Stimulated activated naive CD8-positive, alpha-beta T cell treated with anti-CD3 and anti-CD28 coated beads, Interleukin-15, amount 100 ng/mL, for 72 hours (primary cell): ENCODE measurements at regions not wholly inside any gene's neighbourhood (a gene's known extent, or its start where the extent isn't known, plus 50 kb on each side); places are given as distances from the start of the nearest gene placed in this dataset.

Experiments used
- ATAC-seq: fragments of 150-1000 bp; cut with Tn5 transposase; 2 replicates; pipeline ENCODE4 v1.10.0; 2021; ENCODE audit warnings: mild to moderate bottlenecking, moderate library complexity
- DNase-seq, 2 donors: peaks; one replicate each; pipeline ENCODE4 v3.0.0; 2021 to 2022
- H3K27ac Mint-ChIP-seq, 2 donors: one replicate each; pipeline ENCODE4 v1.8.0; 2022; ENCODE audit warnings: mild to moderate bottlenecking in 2 of 2, mixed read lengths in 2 of 2, moderate library complexity in 2 of 2
- H3K27me3 Mint-ChIP-seq: one replicate; pipeline ENCODE4 v1.8.0; 2022; ENCODE audit warnings: mixed read lengths
- H3K4me1 Mint-ChIP-seq: one replicate; pipeline ENCODE4 v1.8.0; 2022; ENCODE audit warnings: mild to moderate bottlenecking, mixed read lengths
- H3K4me3 Mint-ChIP-seq, 2 donors: one replicate each; pipeline ENCODE4 v1.8.0; 2022; ENCODE audit warnings: mild to moderate bottlenecking in 2 of 2, mixed read lengths in 2 of 2, moderate library complexity in 1 of 2
- H3K9me3 Mint-ChIP-seq, 2 donors: one replicate each; pipeline ENCODE4 v1.8.0; 2022; ENCODE audit warnings: mixed read lengths in 2 of 2

DNA sequence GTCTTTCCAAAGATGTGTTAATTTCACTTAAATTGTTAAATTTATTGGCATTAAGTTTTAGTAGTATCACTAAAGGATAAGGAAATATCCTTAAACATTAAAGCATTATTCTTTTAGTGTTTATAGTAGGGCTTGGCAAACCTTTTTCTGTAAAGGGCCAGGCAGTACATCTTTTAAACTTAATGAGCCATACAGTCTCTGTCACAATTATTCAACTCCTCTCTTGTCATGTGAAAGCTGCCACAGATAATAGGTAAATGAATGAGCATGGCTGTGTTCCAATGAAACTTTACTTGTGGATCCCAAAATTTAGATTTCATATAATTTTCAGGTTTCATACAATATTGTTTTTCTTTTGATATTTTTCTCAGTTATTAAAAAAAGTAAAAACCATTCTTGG, 268.2 kb upstream of the C11orf87 start:
- ATAC-seq: no peak
- H3K4me1 Mint-ChIP-seq: no peaks in the 10 kb centered on the region

DNA sequence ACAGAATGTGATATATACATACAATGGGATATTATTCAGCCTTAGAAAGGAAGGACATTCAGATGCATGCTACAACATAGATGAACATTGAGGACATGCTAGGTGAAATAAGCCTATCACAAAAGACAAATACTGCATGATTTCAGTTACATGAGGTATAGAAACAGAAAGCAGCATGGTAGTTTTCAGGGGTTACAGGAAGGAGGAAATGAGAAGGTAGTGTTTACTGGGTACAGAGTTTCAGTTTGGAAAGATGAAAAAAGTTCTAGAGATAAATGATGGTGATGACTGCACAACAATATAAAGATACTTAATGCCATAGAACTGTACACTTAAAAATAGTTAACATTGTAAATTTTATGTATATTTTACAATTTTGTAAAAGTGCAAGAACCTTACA, 266.7 kb upstream of the C11orf87 start:
- no peak for DNase-seq
- Mint-ChIP-seq H3K4me3 (no peak overlapping the region), H3K27ac (no peak overlapping the region), H3K9me3 (peaks cover 5 to 12% of the 10 kb centered on the region in 2 donors), H3K27me3 (no peaks in the 10 kb centered on the region), H3K4me1 (no peaks in the 10 kb centered on the region)
- no peak for ATAC-seq

More for the DNA sequence above, 268.2 kb upstream of the C11orf87 start:
- no peak overlapping the region for H3K4me3 Mint-ChIP-seq
- peaks cover 0 to 10% of the 10 kb centered on the region in 2 donors for H3K9me3 Mint-ChIP-seq
- H3K27me3 Mint-ChIP-seq: no peaks in the 10 kb centered on the region
- no peak overlapping the region for H3K27ac Mint-ChIP-seq
- no peak for DNase-seq

- H3K4me1 Mint-ChIP-seq: no peaks in the 10 kb centered on the region
- ATAC-seq: no peak
- no peak overlapping the region for H3K27ac Mint-ChIP-seq
- no peak for DNase-seq
- no peak overlapping the region for H3K4me3 Mint-ChIP-seq
- no peaks in the 10 kb centered on the region for H3K27me3 Mint-ChIP-seq
- H3K9me3 Mint-ChIP-seq: peaks cover 4 to 5% of the 10 kb centered on the region in 2 donors
Measured at GRCh38 chr11:109165035-109165434, 257.0 kb upstream of the C11orf87 start.

DNA sequence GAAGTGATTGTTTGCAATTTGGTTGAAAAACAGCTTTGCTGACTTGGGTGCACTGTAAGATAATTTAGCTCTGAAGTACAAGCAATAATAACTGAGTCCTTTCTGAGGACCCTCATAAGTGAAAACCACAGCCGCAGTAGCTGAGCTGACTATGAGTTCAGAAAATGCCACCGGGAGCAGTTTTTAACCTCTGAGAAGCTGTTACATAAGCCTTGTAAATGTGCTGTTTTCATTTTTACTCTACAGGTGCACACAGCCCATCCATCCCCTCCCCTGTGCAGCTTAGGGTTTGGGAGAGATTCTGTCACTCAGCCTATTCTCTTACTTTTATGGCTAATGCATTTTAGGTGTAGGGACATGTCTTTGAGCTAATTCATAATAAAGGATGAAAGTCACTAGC, 255.5 kb upstream of the C11orf87 start:
- no peaks in the 10 kb centered on the region for H3K9me3 Mint-ChIP-seq
- no peak overlapping the region for H3K27ac Mint-ChIP-seq
- ATAC-seq (no peak), DNase-seq (no peak)
- H3K27me3 Mint-ChIP-seq: no peaks in the 10 kb centered on the region
- H3K4me3 Mint-ChIP-seq: no peak overlapping the region
- no peaks in the 10 kb centered on the region for H3K4me1 Mint-ChIP-seq

DNA sequence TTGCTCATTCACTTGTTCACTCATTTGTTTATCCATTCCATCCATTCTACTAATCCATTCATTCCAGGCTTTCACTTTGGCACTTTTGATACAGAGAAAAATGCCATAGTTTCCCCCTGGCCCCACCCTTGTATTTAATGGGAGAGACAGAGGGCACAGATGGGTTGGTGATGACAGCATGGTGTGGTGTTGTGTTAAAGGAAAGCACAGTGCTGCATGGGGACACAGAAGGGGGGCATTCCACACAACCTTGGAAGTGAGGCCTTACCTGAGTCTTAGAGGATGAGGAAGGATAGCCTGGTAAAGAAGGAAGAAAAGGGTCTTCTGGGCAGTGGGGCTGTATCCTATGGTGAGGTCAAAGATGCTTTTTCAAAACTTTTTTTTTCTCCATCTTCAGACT, 248.5 kb upstream of the C11orf87 start:
- Mint-ChIP-seq H3K27ac (no peak overlapping the region), H3K4me1 (no peaks in the 10 kb centered on the region), H3K27me3 (no peaks in the 10 kb centered on the region), H3K4me3 (no peak overlapping the region), H3K9me3 (no peaks in the 10 kb centered on the region)
- DNase-seq: no peak
- no peak for ATAC-seq

DNA sequence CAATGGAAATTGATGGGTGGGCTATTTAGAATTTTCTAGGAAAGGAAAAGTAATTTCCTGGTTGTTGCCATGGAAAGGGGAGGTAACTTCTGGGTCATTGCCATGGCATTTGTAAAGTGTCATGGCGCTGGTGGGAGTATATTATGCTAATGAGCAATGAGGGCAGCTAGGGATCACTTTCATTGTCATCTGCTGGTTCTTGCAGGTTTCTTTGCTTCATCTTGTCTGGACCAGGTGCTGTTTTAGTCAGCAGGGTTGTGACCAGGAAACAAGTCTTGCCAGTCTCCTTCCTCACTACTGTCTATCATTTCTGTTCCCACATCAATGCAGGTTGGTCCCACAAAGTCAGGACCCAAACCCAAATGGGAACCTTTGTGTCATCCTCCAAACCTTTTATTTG, 237.6 kb upstream of the C11orf87 start:
- no peaks in the 10 kb centered on the region for H3K4me1 Mint-ChIP-seq
- peaks cover 8 to 32% of the 10 kb centered on the region in 2 donors for H3K9me3 Mint-ChIP-seq
- H3K27ac Mint-ChIP-seq: no peak overlapping the region
- no peak overlapping the region for H3K4me3 Mint-ChIP-seq
- H3K27me3 Mint-ChIP-seq: no peaks in the 10 kb centered on the region
- ATAC-seq: no peak
- DNase-seq: no peak

DNA sequence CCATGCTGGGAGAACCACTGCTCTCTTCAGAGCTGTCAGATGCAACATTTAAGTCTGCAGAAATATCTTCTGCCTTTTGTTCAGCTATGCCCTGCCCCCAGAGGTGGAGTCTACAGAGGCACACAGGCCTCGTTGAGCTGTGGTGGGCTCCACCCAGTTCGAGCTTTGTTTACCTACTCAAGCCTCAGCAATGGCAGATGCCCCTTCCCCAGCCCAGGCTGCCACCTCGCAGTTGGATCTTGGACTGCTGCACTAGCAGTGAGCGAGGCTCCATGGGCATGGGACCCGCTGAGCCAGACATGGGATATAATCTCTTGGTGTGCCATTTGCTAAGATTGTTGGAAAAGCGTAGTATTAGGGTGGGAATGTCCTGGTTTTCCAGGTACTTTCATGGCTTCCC, 229.1 kb upstream of the C11orf87 start:
- Mint-ChIP-seq H3K9me3 (peaks cover 15 to 33% of the 10 kb centered on the region in 2 donors), H3K27me3 (no peaks in the 10 kb centered on the region), H3K4me3 (no peak overlapping the region), H3K4me1 (no peaks in the 10 kb centered on the region), H3K27ac (no peak overlapping the region)
- DNase-seq (no peak), ATAC-seq (no peak)

GRCh38 chr11:109193880-109194279, 228.1 kb upstream of the C11orf87 start:
- Mint-ChIP-seq H3K4me3 (no peak overlapping the region), H3K4me1 (no peaks in the 10 kb centered on the region), H3K27ac (no peak overlapping the region), H3K9me3 (peaks cover 15 to 24% of the 10 kb centered on the region in 2 donors), H3K27me3 (no peaks in the 10 kb centered on the region)
- ATAC-seq: no peak
- DNase-seq: no peak

GRCh38 chr11:109196016-109196415, 226.0 kb upstream of the C11orf87 start:
- DNase-seq: no peak
- H3K27me3 Mint-ChIP-seq: no peaks in the 10 kb centered on the region
- ATAC-seq: no peak

DNA sequence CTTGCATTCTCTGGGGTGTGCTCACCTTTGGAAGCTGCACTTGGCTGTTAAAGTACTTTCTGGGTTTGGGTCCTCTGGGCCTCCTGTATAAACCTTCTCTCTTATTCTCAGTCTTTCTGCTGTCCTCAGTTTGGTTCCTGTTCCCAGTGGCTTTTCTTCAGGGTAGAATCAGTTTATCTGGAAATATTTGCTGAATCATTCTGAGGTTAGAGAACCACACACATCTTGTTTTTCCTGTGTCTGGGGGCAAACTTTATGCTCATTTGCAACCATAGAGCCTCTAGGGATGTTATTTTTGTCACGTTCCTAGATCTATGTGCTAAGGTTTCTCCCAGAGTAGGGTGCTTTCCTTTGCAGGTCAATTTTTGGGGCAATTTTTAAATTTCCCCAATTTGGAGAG, 224.3 kb upstream of the C11orf87 start:
- Mint-ChIP-seq H3K27me3 (no peaks in the 10 kb centered on the region), H3K4me3 (no peak overlapping the region), H3K4me1 (no peaks in the 10 kb centered on the region), H3K27ac (no peak overlapping the region), H3K9me3 (no peaks in the 10 kb centered on the region)
- ATAC-seq (no peak), DNase-seq (no peak)

More at GRCh38 chr11:109196016-109196415, 226.0 kb upstream of the C11orf87 start:
- Mint-ChIP-seq H3K4me1 (no peaks in the 10 kb centered on the region), H3K4me3 (no peak overlapping the region), H3K27ac (no peak overlapping the region), H3K9me3 (peaks cover 9% of the 10 kb centered on the region in 2 donors)

DNA sequence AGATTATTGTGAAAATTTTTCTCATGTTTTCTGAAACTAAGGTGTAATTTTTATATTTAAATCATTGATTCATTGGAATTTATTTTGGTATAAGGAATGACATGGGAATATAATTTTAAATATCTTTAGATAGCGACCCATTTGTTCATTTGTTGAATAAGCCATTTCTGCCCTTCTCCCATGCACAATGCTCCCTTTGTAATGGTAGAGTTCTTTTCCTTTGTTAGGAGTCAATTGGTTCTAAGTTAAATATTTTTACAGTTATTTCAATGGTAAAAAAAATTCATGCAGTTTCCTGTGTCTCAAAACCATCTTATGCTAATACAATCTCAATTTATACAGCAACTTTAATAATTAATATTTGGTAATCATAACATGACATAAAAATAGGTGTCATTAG, 218.8 kb upstream of the C11orf87 start:
- ATAC-seq (no peak), DNase-seq (no peak)
- no peaks in the 10 kb centered on the region for H3K27me3 Mint-ChIP-seq
- peaks cover 6 to 10% of the 10 kb centered on the region in 2 donors for H3K9me3 Mint-ChIP-seq
- H3K4me1 Mint-ChIP-seq: no peaks in the 10 kb centered on the region
- no peak overlapping the region for H3K4me3 Mint-ChIP-seq
- H3K27ac Mint-ChIP-seq: no peak overlapping the region

GRCh38 chr11:109205312-109205711, 216.7 kb upstream of the C11orf87 start:
- H3K4me3 Mint-ChIP-seq: no peak overlapping the region
- no peak overlapping the region for H3K27ac Mint-ChIP-seq
- peaks cover 6 to 10% of the 10 kb centered on the region in 2 donors for H3K9me3 Mint-ChIP-seq
- DNase-seq (no peak), ATAC-seq (no peak)
- H3K27me3 Mint-ChIP-seq: no peaks in the 10 kb centered on the region
- H3K4me1 Mint-ChIP-seq: no peaks in the 10 kb centered on the region

DNA sequence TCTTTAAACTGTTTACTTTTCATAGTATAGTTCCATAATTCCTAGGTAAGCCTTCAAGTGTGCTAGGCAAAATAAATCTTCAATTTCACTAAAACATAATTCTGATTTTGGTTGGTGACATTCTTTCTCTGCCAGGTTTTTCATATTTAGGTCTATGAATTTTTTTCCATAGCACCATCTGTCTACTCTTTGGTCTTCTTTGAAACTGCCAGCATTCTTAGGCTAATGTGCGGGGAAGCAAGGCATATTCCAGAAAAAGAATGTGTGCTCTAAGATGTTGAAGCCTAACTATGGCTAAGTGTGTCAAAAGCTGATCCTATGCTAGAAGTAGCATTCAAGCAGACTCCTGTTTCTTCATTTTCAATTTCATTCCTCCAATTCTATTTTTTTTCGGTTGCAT, 213.9 kb upstream of the C11orf87 start:
- H3K9me3 Mint-ChIP-seq: peaks cover 6 to 16% of the 10 kb centered on the region in 2 donors
- no peaks in the 10 kb centered on the region for H3K4me1 Mint-ChIP-seq
- no peak overlapping the region for H3K27ac Mint-ChIP-seq
- DNase-seq (no peak), ATAC-seq (no peak)
- H3K27me3 Mint-ChIP-seq: no peaks in the 10 kb centered on the region
- no peak overlapping the region for H3K4me3 Mint-ChIP-seq

DNA sequence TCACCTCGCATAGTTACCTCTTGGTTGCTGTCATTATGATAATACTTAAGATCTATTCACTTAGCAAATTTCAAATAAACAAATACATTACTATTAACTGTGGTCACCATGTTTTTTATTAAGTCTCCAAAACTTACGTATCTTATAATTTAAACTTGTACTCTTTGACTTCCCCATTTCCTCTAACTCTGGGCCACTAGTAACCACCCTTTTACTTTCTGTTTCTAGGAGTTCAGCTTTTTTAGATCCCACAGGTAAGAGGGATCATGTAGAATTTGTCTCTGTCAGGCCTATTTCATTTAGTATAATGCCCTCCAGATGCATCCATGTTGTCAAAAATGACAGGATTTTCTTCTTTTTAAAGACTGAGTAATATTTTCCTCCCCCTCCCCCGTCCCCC, 212.4 kb upstream of the C11orf87 start:
- H3K4me3 Mint-ChIP-seq: no peak overlapping the region
- DNase-seq: no peak
- no peak for ATAC-seq
- no peaks in the 10 kb centered on the region for H3K27me3 Mint-ChIP-seq
- no peak overlapping the region for H3K27ac Mint-ChIP-seq
- no peaks in the 10 kb centered on the region for H3K4me1 Mint-ChIP-seq
- peaks cover 6 to 16% of the 10 kb centered on the region in 2 donors for H3K9me3 Mint-ChIP-seq

GRCh38 chr11:109221190-109221589, 200.8 kb upstream of the C11orf87 start:
- DNase-seq: no peak
- no peak overlapping the region for H3K4me3 Mint-ChIP-seq
- no peak for ATAC-seq
- peaks cover 17 to 24% of the 10 kb centered on the region in 2 donors for H3K9me3 Mint-ChIP-seq
- no peaks in the 10 kb centered on the region for H3K4me1 Mint-ChIP-seq
- H3K27me3 Mint-ChIP-seq: no peaks in the 10 kb centered on the region
- no peak overlapping the region for H3K27ac Mint-ChIP-seq

DNA sequence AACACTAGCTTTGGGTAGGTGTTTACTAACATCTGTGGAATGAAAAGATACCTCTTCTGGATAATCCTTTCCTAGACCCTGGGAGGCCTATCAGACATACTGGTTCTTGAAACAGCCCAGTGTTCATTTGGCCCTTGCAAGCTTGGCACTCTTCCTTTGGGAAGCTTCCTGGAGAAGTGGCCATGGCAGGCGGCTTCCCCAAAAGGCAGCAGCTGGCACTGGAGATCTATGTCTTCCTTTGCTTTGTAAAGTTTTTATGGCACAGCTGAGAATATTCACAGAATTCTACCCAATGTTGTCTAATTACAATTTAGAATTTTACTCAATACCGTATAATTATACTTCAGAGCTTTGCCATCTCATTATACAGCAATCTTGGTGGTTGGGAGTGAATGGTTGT, 199.2 kb upstream of the C11orf87 start:
- Mint-ChIP-seq H3K4me3 (no peak overlapping the region), H3K27me3 (no peaks in the 10 kb centered on the region), H3K9me3 (peaks cover 16 to 24% of the 10 kb centered on the region in 2 donors), H3K4me1 (no peaks in the 10 kb centered on the region), H3K27ac (no peak overlapping the region)
- ATAC-seq (no peak), DNase-seq (no peak)

DNA sequence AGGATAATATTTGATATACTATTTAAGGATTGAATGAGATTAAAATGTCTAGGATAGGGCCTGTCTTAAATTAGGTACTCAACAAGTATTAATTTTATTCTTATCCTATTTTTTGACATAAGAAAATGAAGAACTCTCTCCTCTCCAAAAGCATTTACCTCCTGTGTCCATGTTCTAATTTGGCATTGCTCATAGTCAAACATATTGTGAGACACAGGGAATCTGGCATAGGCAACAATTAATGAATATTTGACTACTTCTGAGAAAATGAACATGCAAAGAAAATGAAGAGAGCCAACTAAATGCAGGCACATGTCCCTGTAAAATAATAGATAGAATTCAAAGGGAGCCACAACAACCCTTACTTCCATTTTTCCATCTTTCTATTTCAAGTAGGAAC, 198.5 kb upstream of the C11orf87 start:
- Mint-ChIP-seq H3K27me3 (no peaks in the 10 kb centered on the region), H3K4me1 (no peaks in the 10 kb centered on the region), H3K9me3 (peaks cover 16 to 20% of the 10 kb centered on the region in 2 donors), H3K27ac (no peak overlapping the region), H3K4me3 (no peak overlapping the region)
- no peak for ATAC-seq
- no peak for DNase-seq
